NB4 (cell line): ENCODE measurements at regions not wholly inside any gene's neighbourhood (a gene's known extent, or its start where the extent isn't known, plus 50 kb on each side); places are given as distances from the start of the nearest gene placed in this dataset.

Experiments used
- DNase-seq: peaks from one replicate; pipeline ENCODE4 v3.0.0; 2010; ENCODE audit warnings: low read depth
- H3K4me3 ChIP-seq: one replicate; pipeline ENCODE4 v1.5.1; 2011; ENCODE audit warnings: mild to moderate bottlenecking, low read depth, low read length, moderate library complexity
- MYC ChIP-seq: IDR thresholded peaks from 2 replicates; pipeline ENCODE4 v1.6.1; 2011; ENCODE audit warnings: low read depth, low read length
- POLR2A ChIP-seq: IDR thresholded peaks from 2 replicates; pipeline ENCODE4 v1.6.1; 2011; ENCODE audit warnings: mild to moderate bottlenecking; ENCODE audit not compliant: insufficient read length; ENCODE audit errors: extremely low read depth
- TF ChIP-seq, protein P1 (sequence below): IDR thresholded peaks from 2 replicates; pipeline ENCODE4 v1.6.1; 2011; ENCODE audit warnings: low read depth, low read length
- TF ChIP-seq, protein P2 (sequence below): IDR thresholded peaks from one replicate; pipeline ENCODE4 v1.5.1; 2012; ENCODE audit warnings: low read depth, low read length

DNA sequence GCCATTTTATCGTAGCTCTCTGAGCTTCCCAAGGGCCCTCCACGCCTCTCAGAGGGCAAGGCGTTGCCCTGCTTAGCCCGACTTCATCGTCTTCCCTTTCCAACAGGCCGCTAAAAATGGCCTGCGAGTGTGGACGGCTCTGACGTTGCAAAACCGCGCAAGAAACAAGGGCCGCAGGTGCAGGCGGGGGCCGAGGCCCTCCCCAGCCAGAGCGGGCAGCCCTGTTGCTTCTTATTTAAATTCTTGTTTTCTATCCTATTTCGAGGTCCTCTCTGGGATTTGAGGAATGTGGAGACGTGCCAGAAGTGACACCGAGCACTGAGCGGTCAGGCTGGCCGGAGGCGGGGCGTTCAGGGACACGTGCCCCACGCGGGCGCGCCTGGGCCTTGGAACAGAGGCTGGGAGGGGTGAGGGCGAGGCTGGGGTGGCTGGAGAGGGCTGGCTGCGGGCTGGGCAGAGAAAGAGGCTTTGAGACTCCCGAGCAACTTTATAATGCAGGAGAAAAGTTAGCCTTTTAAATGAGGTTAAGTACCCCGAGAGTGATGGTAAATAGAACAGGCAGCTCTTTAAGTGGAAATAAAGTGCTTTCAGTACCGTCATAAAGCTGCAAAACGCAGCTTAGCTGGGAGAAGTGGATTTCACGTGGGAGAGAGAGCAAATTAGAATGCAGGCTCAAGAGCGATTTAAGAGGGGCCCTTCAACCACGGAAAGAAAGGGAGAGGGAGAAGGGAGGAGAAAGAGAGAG is 243.6 kb downstream of the AUH start:
- DNase-seq: no peak
- no peak for TF ChIP-seq MYC
- TF ChIP-seq, protein P1, sequence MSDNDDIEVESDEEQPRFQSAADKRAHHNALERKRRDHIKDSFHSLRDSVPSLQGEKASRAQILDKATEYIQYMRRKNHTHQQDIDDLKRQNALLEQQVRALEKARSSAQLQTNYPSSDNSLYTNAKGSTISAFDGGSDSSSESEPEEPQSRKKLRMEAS: no peak
- H3K4me3 ChIP-seq: no peak overlapping the region

GRCh38 chr9:91118704-91119025 is 243.1 kb downstream of the AUH start:
- TF ChIP-seq, protein P1: no peak
- TF ChIP-seq MYC: no peak
- no peak for TF ChIP-seq POLR2A
- TF ChIP-seq, protein P2, sequence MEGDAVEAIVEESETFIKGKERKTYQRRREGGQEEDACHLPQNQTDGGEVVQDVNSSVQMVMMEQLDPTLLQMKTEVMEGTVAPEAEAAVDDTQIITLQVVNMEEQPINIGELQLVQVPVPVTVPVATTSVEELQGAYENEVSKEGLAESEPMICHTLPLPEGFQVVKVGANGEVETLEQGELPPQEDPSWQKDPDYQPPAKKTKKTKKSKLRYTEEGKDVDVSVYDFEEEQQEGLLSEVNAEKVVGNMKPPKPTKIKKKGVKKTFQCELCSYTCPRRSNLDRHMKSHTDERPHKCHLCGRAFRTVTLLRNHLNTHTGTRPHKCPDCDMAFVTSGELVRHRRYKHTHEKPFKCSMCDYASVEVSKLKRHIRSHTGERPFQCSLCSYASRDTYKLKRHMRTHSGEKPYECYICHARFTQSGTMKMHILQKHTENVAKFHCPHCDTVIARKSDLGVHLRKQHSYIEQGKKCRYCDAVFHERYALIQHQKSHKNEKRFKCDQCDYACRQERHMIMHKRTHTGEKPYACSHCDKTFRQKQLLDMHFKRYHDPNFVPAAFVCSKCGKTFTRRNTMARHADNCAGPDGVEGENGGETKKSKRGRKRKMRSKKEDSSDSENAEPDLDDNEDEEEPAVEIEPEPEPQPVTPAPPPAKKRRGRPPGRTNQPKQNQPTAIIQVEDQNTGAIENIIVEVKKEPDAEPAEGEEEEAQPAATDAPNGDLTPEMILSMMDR: no peak
- no peak overlapping the region for H3K4me3 ChIP-seq
- no peak for DNase-seq

DNA sequence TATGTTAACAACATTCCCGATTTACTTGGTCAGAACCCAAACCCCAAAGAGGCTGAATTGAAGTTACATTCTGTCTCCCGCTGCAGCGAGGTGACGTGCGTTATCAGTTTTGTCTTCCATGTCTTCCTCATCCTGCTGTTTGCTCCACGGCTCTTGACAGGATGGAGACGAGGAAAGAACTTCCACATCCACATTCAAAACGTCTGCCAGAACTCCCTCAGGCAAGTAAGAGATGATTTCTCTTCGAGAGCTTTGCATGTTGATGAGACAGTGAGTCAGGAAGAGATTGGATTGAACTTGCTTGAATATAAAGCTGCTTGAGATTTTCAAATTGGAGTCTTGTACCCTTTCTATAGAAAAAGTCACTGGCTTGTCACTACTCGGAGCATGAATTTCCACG is 242.6 kb downstream of the AUH start:
- TF ChIP-seq MYC: no peak
- TF ChIP-seq, protein P1: no peak
- TF ChIP-seq POLR2A: no peak
- TF ChIP-seq, protein P2: no peak
- DNase-seq: no peak
- H3K4me3 ChIP-seq: no peak overlapping the region

GRCh38 chr9:91119679-91120078 is 242.0 kb downstream of the AUH start:
- TF ChIP-seq, protein P1: no peak
- H3K4me3 ChIP-seq: no peak overlapping the region
- no peak for DNase-seq

DNA sequence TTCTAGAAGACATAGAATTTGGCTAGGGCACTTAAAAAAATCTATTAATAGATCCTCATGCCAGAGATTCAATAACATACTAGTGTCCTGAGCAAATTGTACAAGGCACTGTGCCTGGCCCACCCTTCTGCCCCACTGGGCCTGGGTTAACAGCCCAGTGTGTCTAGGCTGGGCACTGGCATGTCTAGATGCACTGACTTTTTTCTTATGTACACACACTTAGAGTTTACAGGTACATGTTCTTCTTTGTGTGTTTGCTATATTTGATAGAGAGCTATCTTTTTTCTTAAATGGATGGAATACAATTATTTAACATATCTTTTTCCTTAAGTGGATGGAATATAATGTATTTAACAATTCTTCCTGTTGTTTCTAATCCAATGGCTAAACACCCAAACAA is 241.5 kb downstream of the AUH start:
- DNase-seq: no peak
- no peak overlapping the region for H3K4me3 ChIP-seq
- TF ChIP-seq MYC: no peak
- no peak for TF ChIP-seq POLR2A
- TF ChIP-seq, protein P2: no peak
- TF ChIP-seq, protein P1: no peak

- no peak for DNase-seq
- TF ChIP-seq MYC (no peak), POLR2A (no peak)
- TF ChIP-seq, protein P2: no peak
- TF ChIP-seq, protein P1: no peak
- H3K4me3 ChIP-seq: no peak overlapping the region
These were observed 239.0 kb downstream of the AUH start for GRCh38 chr9:91122755-91123154.
